A673 (cell line): ENCODE measurements at regions not wholly inside any gene's neighbourhood (a gene's known extent, or its start where the extent isn't known, plus 50 kb on each side); places are given as distances from the start of the nearest gene placed in this dataset.

ENCODE experiments used
- EZH2 ChIP-seq: fragments of 200-600 bp; sonication (generic); IDR thresholded peaks from 2 replicates; pipeline ENCODE4 v1.6.1; 2017; ENCODE audit warnings: borderline replicate concordance, low read depth, mild to moderate bottlenecking, mixed read lengths, antibody characterized with exemption, low read length; ENCODE audit not compliant: poor library complexity, severe bottlenecking
- TF ChIP-seq, protein P1 (sequence below): fragments of 300-800, 200-600 bp; sonication (generic); conservative IDR thresholded peaks from 2 replicates; pipeline ENCODE4 v1.5.1; 2017; ENCODE audit warnings: low read depth, mild to moderate bottlenecking, antibody characterized with exemption, low read length, moderate library complexity, mixed read lengths

DNA sequence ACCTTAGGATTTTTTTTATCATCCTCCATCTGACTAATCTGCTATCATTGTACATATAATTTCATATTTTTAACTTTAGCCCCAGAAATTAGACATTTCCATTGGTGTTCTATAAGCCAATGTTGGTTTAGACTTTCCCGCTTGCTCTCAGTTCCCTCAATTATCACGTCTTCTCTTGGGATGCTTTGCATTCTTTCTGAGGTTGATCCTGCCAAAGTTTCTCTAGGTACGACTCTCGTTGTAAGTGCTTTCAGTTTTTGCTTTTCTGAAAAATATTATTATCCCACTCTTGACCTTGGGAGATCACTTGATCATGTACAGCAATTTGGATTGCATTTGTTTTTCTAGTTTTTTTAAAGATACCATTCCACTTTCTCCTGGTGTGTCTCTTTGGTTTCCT, 270.2 kb downstream of the IRS2 start:
- no peak for TF ChIP-seq EZH2
- TF ChIP-seq, protein P1, sequence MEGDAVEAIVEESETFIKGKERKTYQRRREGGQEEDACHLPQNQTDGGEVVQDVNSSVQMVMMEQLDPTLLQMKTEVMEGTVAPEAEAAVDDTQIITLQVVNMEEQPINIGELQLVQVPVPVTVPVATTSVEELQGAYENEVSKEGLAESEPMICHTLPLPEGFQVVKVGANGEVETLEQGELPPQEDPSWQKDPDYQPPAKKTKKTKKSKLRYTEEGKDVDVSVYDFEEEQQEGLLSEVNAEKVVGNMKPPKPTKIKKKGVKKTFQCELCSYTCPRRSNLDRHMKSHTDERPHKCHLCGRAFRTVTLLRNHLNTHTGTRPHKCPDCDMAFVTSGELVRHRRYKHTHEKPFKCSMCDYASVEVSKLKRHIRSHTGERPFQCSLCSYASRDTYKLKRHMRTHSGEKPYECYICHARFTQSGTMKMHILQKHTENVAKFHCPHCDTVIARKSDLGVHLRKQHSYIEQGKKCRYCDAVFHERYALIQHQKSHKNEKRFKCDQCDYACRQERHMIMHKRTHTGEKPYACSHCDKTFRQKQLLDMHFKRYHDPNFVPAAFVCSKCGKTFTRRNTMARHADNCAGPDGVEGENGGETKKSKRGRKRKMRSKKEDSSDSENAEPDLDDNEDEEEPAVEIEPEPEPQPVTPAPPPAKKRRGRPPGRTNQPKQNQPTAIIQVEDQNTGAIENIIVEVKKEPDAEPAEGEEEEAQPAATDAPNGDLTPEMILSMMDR: no peak
